GM21423 (cell line): ENCODE measurements at regions not wholly inside any gene's neighbourhood (a gene's known extent, or its start where the extent isn't known, plus 50 kb on each side); places are given as distances from the start of the nearest gene placed in this dataset.

ENCODE experiments used
- ATAC-seq: cut with Tn5 transposase; IDR thresholded peaks from one replicate; pipeline ENCODE4 v1.9.1; 2021; ENCODE audit warnings: mild to moderate bottlenecking, moderate library complexity; ENCODE audit not compliant: unreplicated experiment

GRCh38 chr13:39279077-39279476 lies 240.8 kb downstream of the NHLRC3 start:
- ATAC-seq: no peak

DNA sequence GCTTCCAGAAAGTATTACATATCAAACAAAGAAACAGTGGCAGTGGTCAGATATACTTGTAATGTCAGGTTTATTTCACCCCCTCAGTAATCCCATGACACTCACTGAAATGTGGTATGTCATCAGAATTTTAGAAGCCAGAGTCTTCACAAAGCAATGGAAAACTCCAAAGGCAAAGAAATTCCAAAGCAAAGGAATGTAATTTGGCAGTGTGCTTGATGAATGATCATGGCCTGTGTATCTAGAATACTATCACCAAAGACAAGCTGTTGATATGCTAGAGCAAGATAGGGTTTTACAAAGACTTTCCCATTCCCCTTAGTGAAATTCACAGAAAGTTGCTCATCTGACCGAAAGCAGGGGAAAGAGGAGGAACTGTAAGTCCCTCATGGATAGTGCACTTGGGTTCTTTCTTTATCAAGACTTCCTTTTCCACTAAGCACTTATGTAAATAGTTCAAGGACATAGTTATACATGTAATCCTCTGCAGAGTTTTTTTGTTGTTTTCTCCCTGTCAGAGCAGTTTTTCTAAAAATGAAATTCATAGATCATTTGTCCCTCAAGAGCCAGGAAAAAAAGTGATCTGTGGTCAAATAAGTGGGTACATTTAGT lies 243.4 kb downstream of the NHLRC3 start:
- no peak for ATAC-seq

- ATAC-seq: peak; percentile 92
Measured at GRCh38 chr13:39282400-39282972, 244.2 kb downstream of the NHLRC3 start.

GRCh38 chr13:39283072-39283471 lies 244.8 kb downstream of the NHLRC3 start:
- ATAC-seq: no peak

GRCh38 chr13:39284801-39285388 lies 246.6 kb downstream of the NHLRC3 start:
- no peak for ATAC-seq
